ENCODE measurements at regions not wholly inside any gene's neighbourhood (a gene's known extent, or its start where the extent isn't known, plus 50 kb on each side); places are given as distances from the start of the nearest gene placed in this dataset.

DNA sequence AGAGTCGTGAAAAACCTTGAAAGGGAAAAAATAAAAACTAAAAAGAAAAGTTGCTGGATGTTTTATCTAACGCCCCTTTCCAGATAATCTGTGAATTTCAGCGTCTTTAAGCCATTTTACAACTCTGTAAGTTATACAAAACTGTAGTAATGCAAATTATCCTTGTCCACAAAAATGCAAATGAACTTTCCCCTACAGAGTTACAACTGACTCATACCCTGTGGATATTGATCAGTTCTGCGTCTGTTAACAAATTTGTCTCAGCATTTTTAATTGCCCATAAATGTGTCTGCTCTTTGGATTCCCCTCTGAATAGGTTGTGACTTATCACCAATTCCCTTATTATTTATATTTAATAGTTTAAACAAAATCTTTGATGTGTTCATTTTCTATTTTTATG, 105.9 kb upstream of the PRLR start:
- H3K4me3 ChIP-seq (replicated peaks; ENCODE audit: low read depth, low read length), result no peak overlapping the region
- no peak for DNase-seq (ENCODE audit: extremely low read depth, low read depth)
- TF ChIP-seq, protein P1, sequence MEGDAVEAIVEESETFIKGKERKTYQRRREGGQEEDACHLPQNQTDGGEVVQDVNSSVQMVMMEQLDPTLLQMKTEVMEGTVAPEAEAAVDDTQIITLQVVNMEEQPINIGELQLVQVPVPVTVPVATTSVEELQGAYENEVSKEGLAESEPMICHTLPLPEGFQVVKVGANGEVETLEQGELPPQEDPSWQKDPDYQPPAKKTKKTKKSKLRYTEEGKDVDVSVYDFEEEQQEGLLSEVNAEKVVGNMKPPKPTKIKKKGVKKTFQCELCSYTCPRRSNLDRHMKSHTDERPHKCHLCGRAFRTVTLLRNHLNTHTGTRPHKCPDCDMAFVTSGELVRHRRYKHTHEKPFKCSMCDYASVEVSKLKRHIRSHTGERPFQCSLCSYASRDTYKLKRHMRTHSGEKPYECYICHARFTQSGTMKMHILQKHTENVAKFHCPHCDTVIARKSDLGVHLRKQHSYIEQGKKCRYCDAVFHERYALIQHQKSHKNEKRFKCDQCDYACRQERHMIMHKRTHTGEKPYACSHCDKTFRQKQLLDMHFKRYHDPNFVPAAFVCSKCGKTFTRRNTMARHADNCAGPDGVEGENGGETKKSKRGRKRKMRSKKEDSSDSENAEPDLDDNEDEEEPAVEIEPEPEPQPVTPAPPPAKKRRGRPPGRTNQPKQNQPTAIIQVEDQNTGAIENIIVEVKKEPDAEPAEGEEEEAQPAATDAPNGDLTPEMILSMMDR (IDR thresholded peaks at IDR 0.05; ENCODE audit: low read depth, low read length, missing control alignments), result no peak

DNA sequence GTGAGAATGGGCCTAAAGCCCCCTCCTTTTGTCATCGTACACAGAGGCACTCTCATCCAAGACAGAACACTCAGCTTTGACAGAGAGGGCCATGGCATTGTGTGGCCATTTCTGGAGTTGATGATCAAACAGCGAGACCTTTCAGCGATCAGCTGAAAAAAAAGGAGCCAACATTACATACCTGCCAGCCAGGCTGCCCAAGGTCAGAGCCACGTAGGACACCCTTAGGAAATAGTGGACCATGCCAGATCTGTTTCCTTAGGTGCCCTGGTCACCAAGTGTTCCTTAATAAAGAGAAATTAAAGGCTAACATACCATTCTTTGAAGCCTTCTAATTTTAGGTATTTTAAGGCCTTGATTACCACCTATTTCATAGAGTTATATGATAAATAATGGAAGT, 105.5 kb upstream of the PRLR start:
- no peak overlapping the region for H3K4me3 ChIP-seq (replicated peaks; ENCODE audit: low read depth, low read length)
- TF ChIP-seq, protein P1 (IDR thresholded peaks at IDR 0.05; ENCODE audit: low read depth, low read length, missing control alignments), result no peak
- no peak for DNase-seq (ENCODE audit: extremely low read depth, low read depth)

DNA sequence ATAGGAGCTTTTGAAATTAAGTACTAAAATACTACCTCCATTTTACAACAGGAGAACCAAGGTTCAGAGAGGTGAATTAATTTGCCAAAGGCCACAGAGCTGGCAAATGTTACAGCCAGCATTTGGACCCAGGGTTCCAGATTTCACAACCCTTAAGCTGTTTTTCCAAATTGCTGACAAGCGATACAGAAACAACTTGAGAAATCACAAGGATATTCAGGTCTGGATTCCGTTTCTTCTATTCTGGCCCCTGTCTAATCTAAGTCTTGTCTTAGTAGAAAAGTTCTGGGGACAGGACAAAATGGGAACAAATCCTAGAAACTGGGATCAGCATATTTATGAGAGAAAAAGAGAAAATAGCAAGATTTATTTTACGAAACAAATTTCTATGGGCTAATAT, 103.1 kb upstream of the PRLR start:
- no peak overlapping the region for H3K4me3 ChIP-seq (replicated peaks; ENCODE audit: low read depth, low read length)
- TF ChIP-seq, protein P1 (IDR thresholded peaks at IDR 0.05; ENCODE audit: low read depth, low read length, missing control alignments), result no peak

DNA sequence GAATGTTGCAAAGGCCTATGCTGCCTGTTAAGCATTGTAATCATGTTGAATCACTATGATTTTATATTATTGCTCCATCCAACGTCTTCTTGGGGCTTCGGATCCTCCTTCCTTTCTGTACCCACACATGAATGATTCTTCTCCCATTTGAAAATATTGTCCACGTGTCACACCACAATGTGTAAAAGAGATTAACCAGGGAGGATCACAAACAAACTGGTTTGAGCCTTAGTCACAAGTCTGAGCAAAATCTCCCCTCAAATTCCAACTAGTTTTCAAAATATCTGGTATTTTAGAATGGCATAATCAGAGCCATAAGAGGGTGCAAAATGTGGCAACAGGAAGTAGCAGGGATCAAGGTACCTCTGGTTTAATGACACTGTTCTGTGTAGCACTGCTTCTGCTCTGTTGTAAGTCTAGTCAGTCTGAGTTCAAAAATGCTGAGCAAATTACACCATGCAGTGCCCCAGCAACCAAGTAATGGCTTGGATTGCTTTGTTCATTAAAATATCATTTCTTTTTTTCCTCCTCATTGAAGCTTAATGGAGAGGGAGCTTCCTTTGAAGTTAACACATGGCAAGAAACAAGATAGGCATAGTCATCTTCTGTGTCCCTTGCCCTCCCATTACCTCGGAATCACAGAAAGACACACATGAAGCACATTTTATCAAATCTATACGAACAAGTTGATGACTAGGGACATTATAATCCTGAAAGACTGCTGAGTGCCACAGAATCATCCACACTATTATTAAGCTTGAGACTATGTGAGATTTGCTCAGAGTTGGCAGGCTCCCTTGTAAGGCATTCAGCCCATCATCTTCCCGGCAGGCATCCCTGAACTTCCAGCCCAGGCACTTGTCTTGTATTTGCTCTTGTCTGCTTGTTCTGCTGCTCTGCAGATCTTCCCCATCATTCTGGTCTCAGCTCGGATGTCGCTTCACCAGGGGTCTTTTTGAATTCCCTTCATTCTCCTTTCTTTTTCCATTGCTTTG, 102.0 kb upstream of the PRLR start:
- TF ChIP-seq, protein P1 (IDR thresholded peaks at IDR 0.05; ENCODE audit: low read depth, low read length, missing control alignments), result no peak
- DNase-seq (ENCODE audit: extremely low read depth, low read depth), result no peak

More for the DNA sequence above, 103.1 kb upstream of the PRLR start:
- DNase-seq (ENCODE audit: extremely low read depth, low read depth), result no peak

DNA sequence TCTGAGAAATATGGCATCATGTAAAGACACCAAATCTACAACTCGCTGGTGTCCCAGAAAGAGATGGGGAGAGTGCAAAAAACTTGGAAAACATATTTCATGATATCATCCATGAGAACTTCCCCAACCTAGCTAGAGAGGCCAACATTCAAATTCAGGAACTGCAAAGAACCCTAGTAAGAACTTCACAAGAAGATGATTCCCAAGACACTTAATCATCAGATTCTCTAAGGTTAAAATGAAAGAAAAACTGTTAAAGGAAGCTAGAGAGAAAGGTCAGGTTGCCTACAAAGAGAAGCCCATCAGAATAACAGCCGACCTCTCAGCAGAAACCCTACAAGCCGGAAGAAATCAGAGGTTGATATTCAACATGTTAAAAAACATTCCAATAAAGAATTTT, 95.5 kb upstream of the PRLR start:
- no peak for DNase-seq (ENCODE audit: extremely low read depth, low read depth)
- no peak overlapping the region for H3K4me3 ChIP-seq (replicated peaks; ENCODE audit: low read depth, low read length)
- TF ChIP-seq, protein P1 (IDR thresholded peaks at IDR 0.05; ENCODE audit: low read depth, low read length, missing control alignments), result no peak

More for the DNA sequence above, 102.0 kb upstream of the PRLR start:
- H3K4me3 ChIP-seq (replicated peaks; ENCODE audit: low read depth, low read length), result no peak overlapping the region

DNA sequence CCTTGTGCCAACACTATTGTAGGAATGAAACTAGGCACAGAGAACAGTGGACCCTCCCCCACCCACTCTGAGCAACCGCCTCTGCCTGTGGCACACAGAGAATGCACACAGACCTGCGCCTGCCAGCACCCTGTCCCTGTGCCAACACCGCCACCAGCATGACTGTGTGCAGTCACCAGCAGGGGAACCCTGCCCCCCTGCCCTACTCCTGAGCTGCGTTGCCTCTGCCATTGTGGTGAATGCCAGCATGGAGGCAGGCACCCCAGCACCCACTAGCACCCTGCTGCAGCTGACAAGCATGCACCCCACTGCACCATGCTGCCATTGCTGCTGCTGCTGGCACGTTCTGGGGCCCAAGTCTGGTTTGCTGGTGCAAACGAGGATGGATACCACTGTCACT, 94.4 kb upstream of the PRLR start:
- TF ChIP-seq, protein P1 (IDR thresholded peaks at IDR 0.05; ENCODE audit: low read depth, low read length, missing control alignments), result no peak
- DNase-seq (ENCODE audit: extremely low read depth, low read depth), result no peak
- no peak overlapping the region for H3K4me3 ChIP-seq (replicated peaks; ENCODE audit: low read depth, low read length)

Data from HFF-Myc (cell line).